GM18858 (cell line): ENCODE measurements at regions not wholly inside any gene's neighbourhood (a gene's known extent, or its start where the extent isn't known, plus 50 kb on each side); places are given as distances from the start of the nearest gene placed in this dataset.
"Not testable (repeated sequence)": the region's sequence is repeated elsewhere in the genome, so short reads cannot be mapped to it uniquely, and the experiment has no call there.

Experiments used
- ATAC-seq: cut with Tn5 transposase; IDR thresholded peaks from one replicate; pipeline ENCODE4 v1.9.1; 2021; ENCODE audit not compliant: unreplicated experiment

- ATAC-seq: no peak
Measured at GRCh38 chr20:56765172-56766073, 136.3 kb downstream of the TFAP2C start.

DNA sequence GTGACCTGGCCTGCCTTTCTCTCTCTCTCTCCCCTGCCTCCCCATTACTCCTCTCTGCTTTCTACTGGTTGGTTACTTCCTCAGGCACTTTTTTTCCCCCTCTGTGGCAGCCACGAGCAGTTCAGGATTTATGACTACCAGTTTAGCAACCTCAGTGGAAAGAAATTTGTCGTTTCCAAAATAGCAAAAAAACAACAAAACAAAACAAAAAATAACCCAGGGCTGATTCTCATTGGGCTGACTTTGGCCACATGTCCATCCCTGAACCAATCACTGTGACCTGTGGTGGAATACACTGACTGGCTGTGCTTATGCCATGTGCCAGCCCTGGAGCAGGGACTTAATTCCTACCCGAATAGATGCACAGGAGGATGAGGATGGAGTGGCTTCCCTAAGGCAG lies 137.4 kb downstream of the TFAP2C start:
- no peak for ATAC-seq

- ATAC-seq: no peak
Measured at GRCh38 chr20:56769921-56770600, 141.0 kb downstream of the TFAP2C start.

DNA sequence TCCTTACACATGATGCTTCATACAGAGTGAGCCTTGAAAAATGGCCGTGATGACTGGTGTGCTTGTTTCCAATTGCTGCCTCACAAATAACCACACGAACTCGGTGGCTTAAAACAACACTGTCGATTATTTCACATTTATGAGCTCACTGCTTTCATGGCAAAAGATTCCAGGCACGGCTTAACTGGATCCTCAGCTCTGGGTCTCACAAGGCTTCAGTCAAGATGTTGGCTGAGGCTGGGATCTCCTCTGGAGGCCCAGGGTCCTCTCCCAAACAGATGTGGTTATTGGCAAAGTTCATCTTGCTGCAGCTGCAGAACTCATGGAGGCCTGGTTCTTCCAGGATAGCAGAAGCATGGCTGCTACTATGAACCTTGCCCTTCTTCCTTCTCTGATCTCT lies 144.6 kb downstream of the TFAP2C start:
- no peak for ATAC-seq

- ATAC-seq: no peak
Measured at GRCh38 chr20:56774873-56775272, 145.8 kb downstream of the TFAP2C start.

DNA sequence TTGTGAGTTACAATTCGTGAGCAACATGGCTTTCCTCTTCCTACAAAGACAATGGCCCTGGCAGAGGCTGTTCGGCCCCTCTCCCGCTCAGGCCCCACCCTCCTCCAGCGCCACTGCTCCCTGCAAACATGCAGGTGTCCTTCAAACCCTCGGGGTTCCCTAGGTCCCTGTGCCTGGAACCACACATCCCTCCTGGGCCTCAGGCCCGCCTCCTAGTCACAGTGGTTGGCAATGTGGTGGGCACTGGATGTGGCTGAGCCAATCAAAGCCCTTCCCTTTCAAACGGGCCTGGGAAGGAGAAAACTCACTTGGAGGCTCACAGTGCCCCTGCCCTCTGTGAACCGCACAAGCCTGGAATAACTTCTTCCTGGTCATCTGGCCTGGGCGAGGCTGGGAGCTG lies 147.2 kb downstream of the TFAP2C start:
- ATAC-seq: no peak

- ATAC-seq: no peak
Measured at GRCh38 chr20:56778765-56779195, 149.7 kb downstream of the TFAP2C start.

- ATAC-seq: no peak
Measured at GRCh38 chr20:56779452-56780143, 150.5 kb downstream of the TFAP2C start.

- no peak for ATAC-seq
Measured at GRCh38 chr20:56780266-56780665, 151.2 kb downstream of the TFAP2C start.

GRCh38 chr20:56781108-56781739 lies 152.1 kb downstream of the TFAP2C start:
- ATAC-seq: no peak

- ATAC-seq: not testable (repeated sequence)
Measured at GRCh38 chr20:56781987-56782560, 153.0 kb downstream of the TFAP2C start.

- ATAC-seq: not testable (repeated sequence)
Measured at GRCh38 chr20:56782814-56783213, 153.7 kb downstream of the TFAP2C start.

DNA sequence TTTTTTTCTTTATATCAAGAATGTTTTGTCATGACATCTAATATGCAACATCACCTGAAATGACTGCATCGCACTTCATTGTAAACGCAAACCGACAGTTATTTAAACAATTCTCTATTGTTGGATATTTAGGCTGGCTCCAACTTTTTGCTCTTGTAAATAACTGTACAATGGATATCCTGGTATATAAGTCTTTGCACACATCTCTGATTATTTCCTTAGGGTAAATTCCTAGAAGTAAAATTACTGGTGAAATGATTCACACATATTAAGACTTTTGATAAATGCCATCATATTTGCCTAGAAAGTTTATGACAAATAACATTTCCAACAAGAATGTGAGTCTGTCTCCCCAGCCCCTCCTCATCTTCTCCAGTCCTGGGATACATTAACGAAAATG lies 154.7 kb downstream of the TFAP2C start:
- ATAC-seq: no peak

DNA sequence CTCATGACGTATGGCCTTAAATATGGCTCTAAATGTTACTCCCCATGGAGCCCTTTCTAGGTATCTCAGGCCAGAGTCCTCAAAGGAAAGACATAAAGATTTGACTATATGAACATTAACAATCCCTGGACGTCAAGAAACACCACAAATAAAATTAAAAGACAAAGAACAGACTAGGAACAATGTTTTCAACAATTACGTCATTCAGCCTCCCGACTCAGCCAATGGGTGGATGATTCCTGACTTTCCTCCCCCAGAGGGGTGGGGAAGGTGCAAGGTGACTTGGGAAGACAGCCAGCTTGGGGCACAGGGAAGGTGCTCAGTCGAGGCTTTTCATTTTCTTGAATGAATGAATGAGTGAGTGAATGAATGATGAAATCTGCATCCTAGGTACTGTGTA lies 157.4 kb downstream of the TFAP2C start:
- ATAC-seq: no peak

DNA sequence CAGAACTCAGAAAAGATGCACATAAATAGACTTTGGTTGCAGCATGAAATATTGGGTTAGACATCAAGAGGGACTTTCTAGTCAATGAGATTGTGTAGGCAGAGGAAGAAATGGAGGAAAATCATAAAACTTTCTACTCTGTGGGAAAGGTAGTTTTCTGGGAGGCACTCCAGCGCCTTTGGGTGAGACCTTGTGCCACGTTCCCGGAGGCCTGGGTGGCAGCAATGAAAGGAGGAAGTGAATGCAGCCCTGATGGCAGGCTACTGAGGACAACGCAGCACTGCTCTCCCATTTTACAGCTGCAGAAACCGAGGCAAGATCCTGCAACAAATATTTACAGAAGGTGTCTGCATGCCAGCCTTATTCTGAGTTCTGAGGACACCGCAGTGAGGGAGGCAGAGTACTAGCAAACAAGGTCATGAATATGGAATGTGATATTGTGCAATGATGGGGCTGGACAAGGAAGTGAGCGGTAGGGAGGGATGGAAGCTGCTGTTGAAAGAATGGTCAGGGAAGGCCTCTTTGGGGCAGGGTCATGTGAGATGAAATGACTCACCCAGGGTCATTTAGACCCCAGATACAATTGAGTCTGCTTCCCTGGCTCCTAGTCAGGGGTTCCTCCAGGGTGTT lies 159.1 kb downstream of the TFAP2C start:
- ATAC-seq: no peak

DNA sequence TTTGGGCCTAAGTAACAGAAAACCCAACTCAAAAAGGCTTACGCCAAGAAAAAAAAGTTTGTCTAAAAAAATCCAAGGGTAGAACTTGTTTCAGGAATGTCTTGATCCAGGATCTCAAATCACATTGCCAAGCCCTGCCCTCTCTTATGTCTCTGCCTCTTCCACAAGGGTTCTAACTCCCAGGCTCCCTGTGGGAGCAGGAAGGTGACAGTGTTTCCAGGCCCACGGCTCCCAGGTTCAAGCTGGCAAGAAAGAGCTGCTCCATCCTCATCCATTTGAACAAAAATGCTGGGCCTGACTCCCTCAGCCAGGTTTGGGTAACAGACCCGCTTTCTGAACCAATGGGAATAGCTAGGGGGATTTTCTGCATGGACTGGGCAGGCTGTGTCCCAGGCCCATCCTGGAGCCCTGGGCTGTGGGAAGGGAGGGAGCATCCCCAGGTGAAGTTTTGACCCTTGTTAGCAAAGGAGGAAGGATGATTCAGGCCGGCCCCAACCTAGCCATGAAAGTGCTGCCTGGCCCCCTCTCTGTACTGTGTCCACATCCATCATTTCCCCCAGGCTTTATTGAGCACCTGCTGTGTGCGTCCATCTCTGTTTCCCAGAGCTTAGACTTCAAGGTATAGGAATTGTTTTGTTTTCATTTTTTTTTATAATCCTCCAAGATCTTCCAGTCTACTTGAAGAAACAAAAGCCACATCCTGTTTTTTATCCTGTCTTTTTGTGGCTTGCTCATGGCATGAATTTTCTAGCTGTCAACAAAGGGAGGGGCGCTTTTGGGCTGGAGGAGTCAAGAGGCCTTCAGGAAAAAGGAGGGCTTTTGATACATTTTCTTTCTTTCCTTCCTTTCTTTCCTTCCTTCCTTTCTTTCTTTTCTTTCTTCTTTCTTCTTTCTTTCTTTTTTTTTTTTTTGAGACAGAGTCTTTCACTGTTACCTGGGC lies 159.8 kb downstream of the TFAP2C start:
- no peak for ATAC-seq

- no peak for ATAC-seq
Measured at GRCh38 chr20:56793916-56794315, 164.8 kb downstream of the TFAP2C start.

DNA sequence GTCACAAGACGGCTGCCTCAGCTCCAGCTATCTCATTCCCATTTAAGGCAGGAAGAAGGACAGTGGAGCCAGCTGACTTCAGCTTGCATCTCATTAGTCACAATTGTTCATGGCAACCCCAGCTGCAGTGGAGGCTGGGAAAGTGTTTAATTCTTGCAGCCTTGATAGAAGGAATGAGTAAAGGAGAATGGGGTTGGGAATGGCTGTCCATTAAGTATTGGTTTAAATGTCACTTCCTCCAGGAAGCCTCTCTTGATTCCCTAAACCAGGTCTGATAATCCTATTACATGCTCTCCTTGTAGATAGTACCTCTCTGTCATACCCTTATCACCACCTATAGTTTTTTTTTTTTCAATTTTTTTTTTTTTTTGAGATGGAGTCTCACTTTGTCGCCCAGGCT lies 166.4 kb downstream of the TFAP2C start:
- ATAC-seq: no peak

GRCh38 chr20:56796345-56796744 lies 167.2 kb downstream of the TFAP2C start:
- ATAC-seq: no peak
